H54 (cell line): ENCODE measurements at regions not wholly inside any gene's neighbourhood (a gene's known extent, or its start where the extent isn't known, plus 50 kb on each side); places are given as distances from the start of the nearest gene placed in this dataset.

Experiments
- DNase-seq: peaks from one replicate; pipeline ENCODE4 v3.0.0; 2011; ENCODE audit warnings: low spot score, mixed read lengths; ENCODE audit not compliant: insufficient read length
- FAIRE-seq: peaks from 3 replicates; lab custom pipeline; 2011; peaks lifted over from hg19 to GRCh38; lab: Jason Lieb, UNC
- POLR2A ChIP-seq: IDR thresholded peaks from 2 replicates; pipeline ENCODE4 v1.6.1; 2011; ENCODE audit warnings: low read depth, mild to moderate bottlenecking, low read length

DNA sequence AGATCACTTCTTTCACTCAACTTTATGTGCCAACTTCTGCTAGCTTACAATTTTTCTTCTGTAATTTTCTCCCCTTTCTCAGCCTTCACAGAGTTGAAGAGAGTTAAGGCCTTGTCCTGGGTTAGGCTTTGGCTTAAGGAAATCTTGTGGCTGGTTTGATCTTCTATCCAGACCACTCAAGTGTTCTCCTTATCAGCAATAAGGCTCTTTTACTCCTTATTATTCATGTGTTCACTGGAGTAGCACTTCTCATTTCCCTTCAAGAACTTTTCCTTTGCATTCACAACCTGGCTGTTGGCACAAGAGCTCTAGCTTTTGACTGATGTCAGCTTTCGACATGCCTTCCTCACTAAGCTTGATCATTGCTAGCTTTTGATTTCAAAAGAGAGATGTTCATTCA lies 86.9 kb upstream of the ALDH1B1 start:
- DNase-seq (no peak), FAIRE-seq (no peak)
- no peak for TF ChIP-seq POLR2A

DNA sequence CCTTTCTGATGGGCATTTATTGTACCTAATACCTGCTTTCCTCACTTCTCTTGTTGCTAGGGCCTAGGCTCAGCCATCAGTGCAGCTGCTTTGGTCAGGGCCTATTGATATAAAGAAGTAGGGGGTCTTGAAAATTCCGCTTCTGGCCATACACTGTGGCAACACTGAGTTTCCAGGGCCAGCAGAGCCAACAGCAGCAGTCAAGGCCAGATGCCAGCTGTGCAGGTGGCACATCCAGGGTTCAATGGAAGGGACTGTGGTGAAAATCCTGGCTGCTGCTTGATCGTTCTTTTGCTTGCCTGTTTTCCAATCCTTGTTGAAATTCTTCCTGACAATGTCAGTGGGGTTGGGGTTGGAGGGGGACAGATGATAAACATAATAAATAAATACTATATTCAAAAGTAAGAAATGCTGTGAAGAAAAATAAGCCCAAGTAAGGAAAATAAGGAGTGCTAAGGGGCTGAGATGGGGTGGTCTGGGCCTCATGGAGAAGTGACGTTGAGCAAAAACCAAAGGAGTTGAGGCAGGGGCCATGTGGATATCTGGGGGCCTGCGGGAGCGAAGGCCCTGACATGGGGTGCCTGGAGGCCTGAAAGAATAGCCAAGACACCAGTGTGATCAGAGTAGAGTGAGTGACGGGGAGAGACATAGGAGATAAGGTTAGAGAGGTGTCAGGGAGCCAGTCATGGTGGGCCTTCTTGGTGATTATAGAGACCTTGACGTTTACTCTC lies 91.0 kb upstream of the ALDH1B1 start:
- TF ChIP-seq POLR2A = no peak
- FAIRE-seq (no peak), DNase-seq (no peak)

DNA sequence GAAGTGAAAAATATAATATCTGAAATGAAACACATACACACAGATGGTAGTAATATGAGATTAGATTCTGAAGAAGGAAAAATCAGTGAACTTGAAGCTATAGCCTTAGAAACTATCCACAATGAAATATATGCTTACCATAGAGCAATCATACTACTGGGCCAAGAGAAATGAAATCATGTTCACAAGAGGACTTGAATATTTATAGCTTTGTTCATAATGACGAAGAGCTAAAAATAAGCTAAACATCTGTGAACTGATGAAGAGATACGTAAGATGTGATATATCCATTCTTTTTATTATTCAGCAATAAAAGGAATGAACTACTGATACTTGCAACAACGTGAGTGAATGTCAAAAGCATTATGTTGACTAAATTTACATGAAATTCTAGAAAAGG lies 92.6 kb upstream of the ALDH1B1 start:
- TF ChIP-seq POLR2A = no peak
- FAIRE-seq = no peak
- no peak for DNase-seq

DNA sequence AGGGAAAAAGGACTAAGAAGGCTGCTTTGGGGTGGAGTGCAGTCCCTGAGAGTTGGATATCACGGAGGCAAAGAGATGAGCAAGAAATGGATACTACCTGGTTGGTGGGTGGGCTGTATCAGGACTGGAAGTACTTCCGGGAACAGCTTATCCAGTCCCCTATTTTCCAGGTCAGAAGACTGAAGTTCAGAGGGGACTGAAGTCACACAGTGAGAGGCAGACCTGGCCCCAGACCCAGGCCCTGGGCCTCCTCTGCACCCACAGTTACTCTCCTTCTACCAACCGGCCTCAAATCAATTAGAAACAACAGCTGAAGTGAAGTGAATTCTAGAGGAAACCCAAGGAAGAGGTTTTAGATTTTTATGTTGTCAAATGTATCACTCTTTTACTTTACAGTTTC lies 93.6 kb upstream of the ALDH1B1 start:
- no peak for DNase-seq
- no peak for FAIRE-seq
- no peak for TF ChIP-seq POLR2A

DNA sequence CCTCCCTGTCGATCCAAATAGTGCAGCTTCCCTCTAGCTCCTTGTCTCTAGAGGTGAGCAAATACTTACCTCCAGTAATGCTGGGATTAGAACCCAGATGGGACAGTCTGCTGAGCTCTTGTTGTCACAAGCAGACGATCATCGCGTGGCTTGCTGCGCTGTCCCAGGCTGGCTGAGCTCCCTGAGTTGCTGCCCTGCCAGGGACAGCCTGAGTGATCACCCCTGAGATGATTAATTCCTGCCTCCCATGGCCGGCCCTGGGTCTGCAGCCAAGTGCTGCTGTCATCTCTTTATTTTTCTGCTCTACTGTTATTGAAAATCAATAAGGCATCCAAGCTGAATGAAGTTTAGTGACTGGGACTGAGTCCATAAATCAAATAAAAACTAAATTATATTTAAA lies 94.0 kb upstream of the ALDH1B1 start:
- no peak for FAIRE-seq
- TF ChIP-seq POLR2A = no peak
- DNase-seq = no peak

DNA sequence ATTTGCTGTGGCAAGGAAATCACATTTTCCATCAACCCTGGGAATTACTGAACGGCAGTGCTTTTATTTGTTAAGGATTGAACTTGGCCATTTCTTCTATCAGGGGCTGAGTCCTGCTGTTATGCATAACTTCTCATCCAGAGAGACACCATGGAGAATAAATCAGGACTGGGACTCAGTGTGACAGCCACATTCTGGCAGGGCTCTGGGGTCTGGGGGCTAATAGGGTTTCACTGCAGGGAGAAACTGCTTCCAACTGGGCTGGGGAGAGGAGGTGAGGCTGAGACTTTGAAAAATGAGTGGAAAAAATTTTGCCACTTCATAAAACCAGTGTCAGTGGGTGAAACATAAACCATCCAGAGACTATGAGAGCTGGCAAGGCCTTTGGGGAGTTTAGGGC lies 95.7 kb upstream of the ALDH1B1 start:
- DNase-seq = no peak
- no peak for TF ChIP-seq POLR2A
- no peak for FAIRE-seq

DNA sequence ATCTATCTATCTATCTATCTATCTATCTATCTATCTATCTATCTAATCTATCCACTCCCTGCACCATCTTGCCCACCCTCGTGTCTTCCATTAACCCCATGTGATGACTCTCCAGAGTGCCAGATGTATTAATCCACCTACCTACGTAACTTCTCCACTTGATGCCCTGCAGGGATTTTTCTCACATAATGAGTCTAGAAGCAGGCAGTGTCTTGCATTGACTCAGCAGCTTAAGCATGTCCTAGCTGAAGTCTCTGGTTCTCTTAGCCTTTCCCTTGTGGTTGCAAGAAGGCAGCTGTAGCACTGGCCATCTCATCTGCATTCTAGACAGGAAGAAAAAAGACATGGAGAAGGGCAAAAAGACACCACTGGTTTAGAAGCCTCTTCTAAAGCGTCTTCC lies 96.7 kb upstream of the ALDH1B1 start:
- FAIRE-seq (no peak), DNase-seq (no peak)

DNA sequence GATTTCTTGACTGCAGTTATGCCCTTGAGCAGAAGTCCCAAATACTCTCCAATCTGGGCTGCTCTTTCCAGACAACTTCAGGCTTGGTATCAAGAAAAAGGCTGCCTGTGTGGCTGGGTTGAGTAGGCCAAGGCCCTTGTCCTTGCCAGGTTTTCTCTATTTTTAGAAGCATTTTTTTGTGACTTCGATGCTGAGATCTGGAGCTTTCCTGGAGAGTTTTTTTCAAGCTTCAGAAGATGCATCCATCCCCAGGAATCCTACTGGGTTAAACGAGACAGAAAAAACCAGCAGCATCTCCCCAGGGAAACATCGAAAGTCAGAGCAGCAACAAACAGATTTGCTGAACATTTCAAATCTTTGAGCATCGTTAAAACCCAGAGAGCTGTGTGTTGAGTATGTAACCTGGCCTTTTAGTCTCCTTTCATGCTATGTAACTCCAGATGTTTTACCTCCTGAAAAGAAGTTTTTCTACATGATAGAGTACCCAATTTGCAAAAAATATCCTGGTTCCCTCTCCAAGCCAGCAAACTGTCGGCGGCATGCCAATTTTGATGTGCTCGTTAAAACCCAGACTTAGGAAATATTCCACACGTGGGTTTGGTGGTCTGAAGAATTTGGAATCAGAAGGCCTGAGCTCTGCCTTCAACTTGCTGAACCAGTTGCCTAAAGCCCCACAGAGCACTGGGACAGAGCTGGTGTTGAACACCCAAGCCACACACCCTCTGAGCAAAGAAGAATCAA lies 98.1 kb upstream of the ALDH1B1 start:
- FAIRE-seq (no peak), DNase-seq (no peak)
- TF ChIP-seq POLR2A = no peak

More for the DNA sequence above, 96.7 kb upstream of the ALDH1B1 start:
- TF ChIP-seq POLR2A = no peak

DNA sequence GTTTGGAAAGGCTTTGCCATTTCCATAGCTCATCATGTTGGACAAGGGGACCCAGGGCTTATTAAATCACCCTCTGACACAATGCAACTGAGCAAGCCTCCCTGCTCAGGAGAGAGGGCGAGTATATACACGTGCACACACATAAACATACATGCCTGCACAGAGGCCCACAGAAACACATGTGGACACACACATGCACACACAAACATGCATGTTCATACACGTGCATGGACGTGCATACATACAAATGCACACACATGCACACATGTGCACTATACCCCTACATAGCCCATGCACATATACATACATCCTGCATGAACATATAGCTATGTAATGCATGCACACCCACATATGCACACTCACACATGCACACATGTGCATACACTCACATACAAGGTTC lies 99.5 kb upstream of the ALDH1B1 start:
- FAIRE-seq (no peak), DNase-seq (no peak)
- TF ChIP-seq POLR2A = no peak

DNA sequence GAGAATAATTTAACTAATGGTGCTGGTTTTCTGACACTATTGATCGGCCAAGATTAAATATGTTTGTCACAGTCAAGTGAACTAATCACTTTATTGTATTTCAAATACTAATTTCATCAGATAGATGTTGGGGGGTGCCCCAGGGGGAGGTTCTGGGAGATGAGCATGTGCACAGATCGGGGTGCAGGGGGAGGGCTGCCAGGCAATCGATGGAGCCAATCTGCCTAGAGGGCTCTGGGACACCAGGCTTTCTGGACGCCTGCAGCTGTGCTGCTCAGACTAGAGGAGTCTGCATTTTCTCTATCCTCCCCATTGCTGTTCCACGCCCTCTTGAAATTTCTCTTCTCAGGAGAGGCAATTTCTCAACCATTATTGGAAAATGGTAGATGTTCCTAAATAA lies 100.0 kb upstream of the ALDH1B1 start:
- TF ChIP-seq POLR2A = no peak
- FAIRE-seq (no peak), DNase-seq (no peak)

DNA sequence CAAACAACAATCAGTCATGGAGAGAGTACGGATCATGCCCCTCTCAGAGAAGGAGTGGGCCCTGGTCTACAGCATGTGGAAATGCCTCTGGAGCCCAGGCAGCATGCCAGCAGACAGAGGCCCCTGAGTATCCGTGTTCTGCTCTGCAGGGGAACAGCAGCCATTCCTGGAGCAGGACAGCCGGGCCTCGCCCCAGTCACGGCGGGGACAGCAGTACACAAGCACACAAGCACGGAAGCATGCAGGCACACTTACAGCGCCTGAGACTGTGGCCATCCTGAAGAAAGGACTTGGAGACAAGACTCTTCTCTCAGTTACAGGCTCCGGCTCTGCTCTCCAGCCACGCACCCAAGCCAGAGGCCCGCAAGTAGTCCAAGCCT lies 102.6 kb upstream of the ALDH1B1 start:
- no peak for TF ChIP-seq POLR2A
- FAIRE-seq (no peak), DNase-seq (no peak)

DNA sequence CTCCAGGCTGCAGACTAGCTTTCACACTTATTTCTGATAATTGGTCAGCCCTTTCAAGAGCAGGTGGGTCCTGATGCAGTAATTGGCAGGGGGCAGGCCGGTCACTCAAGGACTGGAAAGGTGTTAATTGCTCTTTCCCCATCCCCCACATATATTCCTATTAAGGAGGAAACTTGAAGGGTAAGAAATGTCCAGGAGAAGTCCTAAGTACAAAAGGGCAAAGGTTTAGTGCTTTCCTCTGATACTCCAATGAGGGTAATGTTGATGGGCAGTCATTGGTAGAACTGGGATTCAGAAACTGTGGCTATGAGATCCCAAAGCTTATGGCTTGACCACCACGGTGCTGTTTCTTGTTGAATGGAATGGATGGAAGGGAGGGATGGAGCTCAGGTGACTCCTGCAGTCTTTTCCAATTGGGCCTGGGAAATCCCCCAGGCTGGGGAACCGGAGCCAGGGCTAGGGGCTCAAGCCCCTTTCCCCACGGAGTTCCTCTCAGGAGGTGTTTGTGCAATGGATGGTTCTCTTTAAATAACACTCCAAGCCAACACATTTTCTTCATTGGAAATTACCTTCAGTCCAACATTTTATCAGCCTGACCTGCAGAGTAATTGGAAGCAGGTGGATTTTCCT lies 103.2 kb upstream of the ALDH1B1 start:
- FAIRE-seq (no peak), DNase-seq (no peak)
- no peak for TF ChIP-seq POLR2A

DNA sequence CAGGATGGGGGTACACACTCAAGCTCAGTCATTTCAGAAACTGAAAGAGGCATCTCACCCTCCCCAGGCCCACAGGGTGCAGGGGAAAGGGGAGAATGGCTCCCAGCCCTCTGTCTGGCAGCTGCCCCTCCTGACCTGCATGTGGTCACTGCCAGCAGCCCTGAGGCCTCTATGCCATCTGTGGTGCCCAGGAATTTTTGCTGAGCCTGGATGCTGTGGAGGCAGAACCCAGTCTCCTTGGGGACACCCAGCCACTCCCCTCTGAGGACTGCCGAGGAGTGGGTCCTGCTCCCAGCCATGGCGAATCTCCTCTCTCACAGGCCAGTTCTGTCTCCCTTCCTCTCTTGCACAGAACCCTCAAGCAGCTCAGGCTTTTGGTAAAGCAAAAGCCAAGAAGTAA lies 104.0 kb upstream of the ALDH1B1 start:
- FAIRE-seq (no peak), DNase-seq (no peak)

DNA sequence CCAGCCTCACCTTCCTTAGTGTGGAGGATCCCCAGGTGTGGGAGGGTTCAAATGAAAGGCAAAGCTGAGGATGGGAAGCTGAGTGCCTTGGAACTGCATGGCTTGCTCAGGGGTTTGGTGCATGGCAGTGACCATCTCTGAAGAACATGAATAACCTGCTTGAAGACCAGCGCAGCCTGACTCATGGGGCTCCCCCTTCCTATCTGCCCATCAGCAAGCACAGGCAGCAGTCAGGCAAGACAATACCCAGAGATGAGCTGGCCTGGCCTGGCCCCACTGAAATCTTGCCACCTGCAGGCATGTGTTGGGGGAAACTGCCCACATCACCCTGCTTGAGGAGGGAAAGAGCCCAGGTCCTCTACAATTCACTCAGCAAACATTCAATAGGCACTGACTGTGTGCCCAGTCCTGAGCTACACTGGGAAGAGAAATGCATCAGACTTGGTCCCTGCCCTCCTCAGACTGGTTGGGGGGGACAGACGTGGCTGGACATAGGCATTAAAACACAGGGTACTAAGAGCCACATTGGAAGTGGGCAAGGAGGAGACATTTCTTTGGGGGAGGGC lies 105.0 kb upstream of the ALDH1B1 start:
- TF ChIP-seq POLR2A = no peak
- FAIRE-seq (no peak), DNase-seq (no peak)

More for the DNA sequence above, 104.0 kb upstream of the ALDH1B1 start:
- no peak for TF ChIP-seq POLR2A
